Pulmonary artery endothelial cell (primary cell): ENCODE measurements at regions not wholly inside any gene's neighbourhood (a gene's known extent, or its start where the extent isn't known, plus 50 kb on each side); places are given as distances from the start of the nearest gene placed in this dataset.

Experiments used
- DNase-seq: peaks from one replicate; pipeline ENCODE4 v3.0.0-alpha.2; 2011; ENCODE audit warnings: low read depth, low spot score

DNA sequence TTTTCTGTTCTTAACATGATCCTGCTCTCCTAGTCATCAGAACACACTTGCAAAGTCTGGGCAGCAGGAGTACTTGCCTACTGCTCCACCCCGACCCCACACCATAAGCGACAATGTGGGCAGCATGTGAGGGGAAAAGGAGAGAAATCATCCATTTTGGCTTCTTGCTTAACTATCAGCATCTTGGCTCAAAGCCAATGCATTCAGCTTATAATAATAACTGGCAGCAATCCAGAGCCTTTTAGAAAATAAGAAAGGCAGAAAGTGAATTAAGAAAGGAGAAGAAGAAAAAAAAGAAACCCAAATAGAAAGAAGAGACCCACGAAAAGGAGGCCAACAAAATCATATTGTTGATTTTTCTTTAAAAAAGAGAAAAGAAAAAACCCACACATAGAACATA is 930.8 kb downstream of the BCL11B start:
- no peak for DNase-seq

- no peak for DNase-seq
These were observed 926.8 kb downstream of the BCL11B start for GRCh38 chr14:98345161-98345560.

GRCh38 chr14:98347686-98348085 is 924.3 kb downstream of the BCL11B start:
- no peak for DNase-seq

DNA sequence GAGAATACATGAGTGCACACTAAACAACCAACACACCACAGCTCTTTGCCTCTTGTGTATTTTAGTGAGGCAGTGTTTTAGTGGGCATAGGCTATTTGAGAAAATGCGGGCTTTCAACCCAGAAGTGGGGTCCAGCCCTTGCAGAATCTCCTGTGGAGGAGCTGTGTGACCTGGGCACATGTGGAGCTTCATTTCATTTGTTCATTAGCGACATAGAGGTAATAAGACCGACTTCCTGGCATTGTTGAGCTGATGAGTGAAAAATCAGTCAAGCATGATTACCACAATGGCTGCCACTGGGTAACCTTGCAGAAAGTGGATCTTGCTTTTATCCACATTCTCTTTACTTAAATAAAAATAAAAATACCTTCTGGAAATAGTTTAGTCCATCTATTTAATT is 923.5 kb downstream of the BCL11B start:
- DNase-seq = no peak

DNA sequence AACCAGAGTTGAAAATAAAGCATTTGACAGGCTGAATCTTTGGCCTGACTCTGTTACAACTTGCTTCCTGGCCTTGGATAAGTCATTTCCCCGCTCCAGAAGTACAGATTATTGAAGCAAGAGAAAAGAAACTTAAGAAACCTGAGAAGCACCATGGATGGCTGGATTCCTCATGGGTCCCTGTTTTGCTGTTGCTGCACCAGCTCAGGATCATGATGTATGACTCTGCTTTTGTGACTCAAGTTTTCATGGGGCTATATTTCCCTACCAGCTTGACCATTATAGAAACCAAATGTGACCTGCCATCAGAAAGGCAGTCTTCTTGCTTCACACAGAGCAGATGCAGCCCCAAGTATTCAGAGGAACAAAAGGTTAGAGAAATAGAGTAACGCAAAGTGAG is 921.8 kb downstream of the BCL11B start:
- no peak for DNase-seq

GRCh38 chr14:98364961-98365360 is 907.0 kb downstream of the BCL11B start:
- DNase-seq = no peak

DNA sequence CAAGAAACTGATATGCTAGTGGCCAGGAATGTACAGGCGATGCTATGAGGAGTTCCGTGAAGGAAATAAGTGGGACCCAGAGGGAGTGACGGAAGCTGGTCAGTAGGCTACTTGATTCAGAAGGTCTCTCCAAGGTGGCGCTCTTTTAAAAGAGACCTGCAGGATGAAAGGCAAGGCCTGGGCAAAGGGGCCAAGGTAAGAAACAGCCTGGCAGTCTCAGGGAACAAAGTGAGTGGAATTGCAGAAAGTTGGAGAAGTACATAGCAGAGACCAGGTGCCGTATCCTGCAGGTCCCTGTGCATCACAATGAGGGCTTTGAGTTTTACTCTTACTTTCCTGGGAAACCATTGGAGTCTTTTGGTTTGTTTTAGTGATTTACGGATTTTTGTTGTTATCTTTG is 905.6 kb downstream of the BCL11B start:
- DNase-seq = no peak

- no peak for DNase-seq
These were observed 903.8 kb downstream of the BCL11B start for GRCh38 chr14:98368221-98368620.

DNA sequence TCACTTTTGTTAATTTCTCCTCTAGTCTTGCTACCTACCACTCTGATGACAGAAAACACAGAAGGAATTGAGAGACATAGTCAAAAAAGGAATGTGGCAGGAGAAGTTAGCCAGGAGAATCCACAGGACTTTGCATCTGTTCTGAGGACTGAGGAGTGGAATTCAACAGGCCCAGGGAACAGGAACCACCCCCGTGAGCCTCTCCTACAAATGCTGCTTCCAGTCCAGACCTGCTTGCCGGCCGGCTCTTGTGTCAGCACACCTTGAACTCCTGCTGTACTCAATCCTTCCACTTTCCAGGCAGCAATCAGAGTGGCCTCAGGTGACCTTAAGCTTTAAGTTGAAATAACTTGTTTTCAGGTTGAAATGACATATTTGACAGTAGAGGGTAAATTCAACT is 903.1 kb downstream of the BCL11B start:
- no peak for DNase-seq

DNA sequence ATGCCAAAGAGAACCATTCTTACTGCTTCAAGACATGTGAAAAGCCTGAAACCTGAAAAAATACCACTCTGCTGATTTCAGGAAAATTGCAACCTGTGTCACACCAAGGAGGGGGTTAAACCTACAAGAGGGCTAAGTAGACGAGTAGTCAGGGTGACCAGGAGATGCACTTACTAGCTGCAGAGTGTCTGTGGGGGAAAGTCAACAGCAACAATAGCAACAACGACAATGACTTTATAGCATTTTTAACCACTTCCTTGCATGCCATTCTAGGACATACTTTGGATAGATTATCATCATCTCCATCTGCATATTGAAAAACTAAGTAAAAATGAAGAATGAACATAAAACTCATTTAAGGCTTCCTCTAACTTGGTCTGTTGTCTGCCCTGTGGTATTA is 902.7 kb downstream of the BCL11B start:
- DNase-seq = no peak

DNA sequence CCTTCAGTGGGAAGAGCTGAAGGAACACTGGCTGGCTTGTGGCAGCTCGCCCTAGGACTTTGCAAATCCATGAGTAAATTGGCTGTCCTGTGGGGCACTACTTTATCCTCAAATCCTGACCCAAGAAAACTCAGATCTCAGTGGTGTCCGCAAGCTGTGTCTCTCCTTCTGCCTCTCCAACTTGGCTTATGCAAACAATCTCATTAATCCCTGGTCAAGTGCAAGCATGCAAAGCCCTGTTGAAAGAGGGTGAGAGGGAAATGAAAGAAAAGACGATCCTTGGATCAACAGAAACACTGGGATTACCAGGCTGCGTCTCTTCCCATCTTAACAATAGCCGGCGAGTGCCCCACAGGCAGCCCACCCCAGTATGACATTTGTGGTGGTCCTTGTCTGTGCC is 901.6 kb downstream of the BCL11B start:
- DNase-seq = no peak

- DNase-seq = no peak
These were observed 900.9 kb downstream of the BCL11B start for GRCh38 chr14:98371141-98371540.

GRCh38 chr14:98374136-98374535 is 897.9 kb downstream of the BCL11B start:
- DNase-seq = no peak

GRCh38 chr14:98375566-98375965 is 896.4 kb downstream of the BCL11B start:
- no peak for DNase-seq

DNA sequence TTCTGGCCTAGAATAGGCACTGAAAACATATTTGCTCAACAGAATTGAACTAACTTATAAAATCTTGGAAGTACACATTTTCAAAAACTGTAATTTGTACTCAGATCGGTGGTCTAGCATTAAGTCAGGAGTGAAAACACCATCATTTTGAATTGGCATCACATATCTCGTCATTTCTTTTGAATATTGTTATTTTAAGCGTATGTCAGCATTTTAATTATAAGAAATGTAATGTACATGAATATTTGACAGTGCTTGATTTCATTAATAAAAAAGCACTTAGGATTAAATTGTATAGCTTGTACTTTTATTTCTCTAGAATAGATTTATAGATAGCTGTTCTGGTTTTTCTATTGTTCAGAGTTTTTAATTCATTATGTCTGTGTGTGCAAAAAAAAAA is 892.2 kb downstream of the BCL11B start:
- DNase-seq = no peak

GRCh38 chr14:98382662-98383061 is 889.3 kb downstream of the BCL11B start:
- DNase-seq = no peak

DNA sequence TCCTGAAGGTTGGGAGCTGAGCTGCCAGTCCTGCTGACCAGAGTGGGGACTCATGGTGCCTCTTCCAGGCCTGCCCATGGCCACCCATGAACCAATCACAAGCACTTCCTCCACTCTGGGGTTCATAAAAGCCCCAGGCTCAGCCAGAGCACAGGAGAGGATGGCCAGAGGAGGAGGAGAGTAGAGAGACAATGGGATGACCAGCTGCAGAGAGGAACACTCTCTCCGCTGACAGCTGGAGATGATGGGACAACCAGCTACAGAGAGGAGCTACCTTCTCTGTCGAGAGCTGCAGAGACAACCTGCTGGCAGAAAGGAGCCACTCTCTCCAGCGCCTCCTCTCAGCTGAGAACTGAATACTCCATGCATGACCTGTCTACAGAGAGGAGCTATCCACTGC is 886.1 kb downstream of the BCL11B start:
- DNase-seq = no peak

DNA sequence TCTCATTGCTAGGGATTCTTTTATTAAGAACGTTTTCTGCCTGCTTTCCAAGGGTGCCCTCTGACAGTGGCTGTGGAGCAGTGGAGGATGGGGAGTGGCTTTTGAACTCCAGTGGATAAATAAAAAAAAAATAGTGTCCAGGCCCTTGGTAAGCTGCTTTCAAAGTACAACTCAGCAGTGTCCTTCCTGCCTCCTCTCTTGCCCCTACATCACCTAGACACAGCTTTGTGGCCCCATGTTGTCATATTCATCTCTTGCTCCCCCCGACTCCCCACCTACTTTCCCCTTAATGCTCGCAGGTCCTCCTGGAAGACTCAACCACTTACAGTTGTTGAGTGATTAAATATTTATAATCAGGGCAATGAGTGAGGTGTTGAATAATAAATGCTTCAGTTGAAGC is 880.9 kb downstream of the BCL11B start:
- DNase-seq = no peak

DNA sequence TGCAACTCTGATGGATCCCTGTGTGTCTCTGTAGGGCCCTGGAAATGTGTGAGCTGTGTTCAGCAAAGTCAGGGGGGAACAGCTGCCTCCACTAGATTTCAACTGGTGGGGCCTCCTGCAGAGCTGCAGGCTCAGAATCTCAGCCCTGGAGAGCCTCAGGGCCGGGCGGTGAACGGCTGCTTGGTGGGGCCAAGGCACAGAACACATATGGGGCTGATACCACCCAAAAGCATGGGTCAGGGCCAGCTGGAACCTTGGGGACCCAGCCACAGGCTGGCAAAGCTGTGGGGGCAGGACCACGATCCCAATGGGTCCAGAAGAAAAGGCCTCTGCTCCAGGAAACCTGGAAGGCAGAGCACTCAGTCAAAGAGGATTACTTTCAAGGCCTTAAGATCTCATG is 878.5 kb downstream of the BCL11B start:
- DNase-seq = no peak

DNA sequence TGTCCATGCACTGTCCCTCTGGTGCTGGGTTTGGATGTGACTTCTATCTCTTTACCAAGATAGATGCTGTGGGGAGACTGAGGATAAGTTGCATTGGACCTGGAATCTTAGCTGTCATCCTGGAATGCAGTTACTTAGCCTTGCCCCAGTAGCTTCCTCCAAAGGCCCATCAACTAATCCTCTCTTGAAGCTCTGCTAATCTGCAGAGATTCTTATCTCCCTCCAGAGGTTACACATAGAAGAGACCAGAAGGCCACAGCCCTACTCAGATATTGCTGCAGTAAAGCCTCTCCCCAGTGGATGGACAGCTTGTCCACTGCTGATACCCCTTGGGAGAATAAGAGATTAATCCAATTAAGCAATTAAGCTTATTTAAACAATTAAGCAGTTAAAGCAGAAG is 867.2 kb downstream of the BCL11B start:
- DNase-seq = no peak

DNA sequence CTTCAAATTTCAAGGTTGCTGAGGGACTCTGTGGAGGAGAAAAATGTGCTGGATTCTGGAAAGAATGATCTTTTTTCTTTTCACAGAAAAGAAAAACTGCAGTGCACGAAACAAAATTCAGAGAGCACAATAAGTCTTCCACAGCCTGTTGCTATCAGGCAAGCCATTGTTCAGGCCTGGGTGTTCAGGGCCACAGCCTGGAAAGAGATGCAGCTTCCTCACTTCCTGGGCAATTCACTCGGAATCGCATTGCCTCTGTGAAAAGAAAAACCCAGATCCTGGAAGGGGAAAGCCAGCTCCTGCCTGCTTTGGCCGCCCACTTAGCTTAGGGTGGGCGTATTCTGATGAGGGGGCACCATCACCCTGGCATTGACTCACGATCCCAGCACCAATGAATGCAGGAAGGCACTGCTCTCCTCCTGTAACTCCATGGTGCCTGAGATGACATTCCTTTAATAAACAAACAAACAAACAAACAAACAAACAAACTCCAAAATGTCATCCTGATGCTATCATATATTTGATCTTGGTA is 863.9 kb downstream of the BCL11B start:
- no peak for DNase-seq

- DNase-seq = no peak
These were observed 863.3 kb downstream of the BCL11B start for GRCh38 chr14:98408713-98409112.

DNA sequence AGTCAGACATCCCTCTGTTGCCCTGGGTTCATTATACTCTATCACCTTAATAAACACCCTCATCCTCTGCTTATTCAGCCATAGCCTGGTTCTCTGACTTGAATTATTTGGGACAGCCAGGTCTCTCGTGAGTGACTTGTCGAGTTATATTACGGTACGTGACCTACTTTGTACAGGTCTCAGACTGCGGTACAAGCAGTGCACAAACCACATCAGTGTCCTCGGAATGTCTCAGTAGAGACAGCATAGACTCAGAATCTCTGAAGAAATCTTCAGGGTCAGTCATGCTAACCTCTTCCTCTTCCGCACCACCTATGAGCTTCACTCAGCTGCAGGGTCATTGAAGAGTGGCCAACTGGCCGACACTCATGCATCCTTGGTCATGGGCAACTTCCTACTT is 860.8 kb downstream of the BCL11B start:
- no peak for DNase-seq

GRCh38 chr14:98412431-98412830 is 859.6 kb downstream of the BCL11B start:
- DNase-seq = no peak
